GM12878 (cell line): ENCODE measurements at regions not wholly inside any gene's neighbourhood (a gene's known extent, or its start where the extent isn't known, plus 50 kb on each side); places are given as distances from the start of the nearest gene placed in this dataset.

ENCODE experiments used
- ATAC-seq: fragments of 200-7000 bp; cut with Tn5 transposase; 3 replicates; pipeline ENCODE4 v1.9.1; 2020; ENCODE audit warnings: mild to moderate bottlenecking, moderate library complexity
- BruUV-seq: library from RNA; stranded (reverse); fragments of 400-500 nt; replicated peaks from 2 replicates; lab custom pipeline; 2021; lab: Mats Ljungman, UMichigan
- CTCF ChIA-PET: fragments of 300-600 bp; sonication (Branson Sonifier 250); formaldehyde crosslinking; extraction: SDS; loops from one replicate; lab custom pipeline; 2021; ENCODE audit warnings: inconsistent platforms; lab: Yijun Ruan, JAX
- POLR2A ChIA-PET: fragments of 350-600 bp; formaldehyde crosslinking; extraction: SDS; loops from one replicate; lab custom pipeline; 2021; ENCODE audit warnings: inconsistent platforms; lab: Charles Lee
- RAD21 ChIA-PET: fragments of 300-600 bp; sonication (Branson Sonifier 250); formaldehyde crosslinking; loops from one replicate; lab custom pipeline; 2023; ENCODE audit warnings: antibody characterized with exemption; ENCODE audit not compliant: unreplicated experiment; lab: Charles Lee
- SMC1A ChIA-PET: fragments of 300-600 bp; sonication (Branson Sonifier 250); formaldehyde crosslinking; loops from one replicate; lab custom pipeline; 2023; ENCODE audit not compliant: unreplicated experiment, uncharacterized antibody; lab: Charles Lee
- DNase-seq: peaks from one replicate; pipeline ENCODE4 v3.0.0-alpha.2; 2011; ENCODE audit warnings: low read depth, low spot score
- FAIRE-seq: peaks from 3 replicates; lab custom pipeline; 2011; peaks lifted over from hg19 to GRCh38; lab: Jason Lieb, UNC
- H2AFZ ChIP-seq: 2 replicates; pipeline ENCODE4 v1.6.0; 2011; ENCODE audit warnings: low read depth, low read length, control low read depth; ENCODE audit not compliant: control insufficient read depth
- H3K27ac ChIP-seq: 2 replicates; pipeline ENCODE4 v1.5.1; 2011; ENCODE audit warnings: control low read depth; ENCODE audit not compliant: control insufficient read depth, insufficient read depth
- H3K27me3 ChIP-seq, 2 experiments: replicated peaks in 1 of 2; 2 replicates each; pipeline versions ENCODE4 v1.6.0 to v1.6.1; 2011; ENCODE audit warnings: low read length in 1 of 2; ENCODE audit not compliant: control insufficient read depth in 2 of 2, insufficient read depth in 2 of 2
- H3K36me3 ChIP-seq, 2 experiments: 2 replicates each; pipeline ENCODE4 v1.5.1; 2011; ENCODE audit warnings: low read length in 1 of 2; ENCODE audit not compliant: control insufficient read depth in 2 of 2, insufficient read depth in 2 of 2
- H3K4me1 ChIP-seq: 2 replicates; pipeline ENCODE4 v1.6.1; 2011; ENCODE audit warnings: mild to moderate bottlenecking, low read length, moderate library complexity, mixed read lengths; ENCODE audit not compliant: control insufficient read depth, insufficient read depth
- H3K4me2 ChIP-seq: 2 replicates; pipeline ENCODE4 v1.6.0; 2011; ENCODE audit warnings: control low read depth; ENCODE audit not compliant: control insufficient read depth, insufficient read depth
- H3K4me3 ChIP-seq: fragments of 200-600 bp; sonication (generic); 2 replicates; pipeline ENCODE4 v1.5.1; 2016
- H3K79me2 ChIP-seq: 2 replicates; pipeline ENCODE4 v1.6.0; 2011; ENCODE audit warnings: low read length; ENCODE audit not compliant: control insufficient read depth, insufficient read depth
- H3K9ac ChIP-seq: 2 replicates; pipeline ENCODE4 v1.8.0; 2011; ENCODE audit warnings: low read length, control low read depth, mixed read lengths; ENCODE audit not compliant: control insufficient read depth, insufficient read depth
- H3K9me3 ChIP-seq: replicated peaks from 3 replicates; pipeline ENCODE4 v1.5.1; 2011; ENCODE audit warnings: mild to moderate bottlenecking, low read length; ENCODE audit not compliant: control insufficient read depth, insufficient read depth
- H4K20me1 ChIP-seq: 2 replicates; pipeline ENCODE4 v1.6.0; 2011; ENCODE audit not compliant: control insufficient read depth, insufficient read depth
- BMI1 ChIP-seq: fragments of 450-650 bp; IDR thresholded peaks from 2 replicates; pipeline ENCODE4 v1.6.1; 2016; ENCODE audit warnings: mild to moderate bottlenecking, moderate library complexity, borderline replicate concordance
- CEBPB ChIP-seq, 2 experiments: fragments of 150-350 bp in 1 of 2; IDR thresholded peaks; 2 replicates each; pipeline ENCODE4 v1.6.1; 2012 to 2014; ENCODE audit warnings: low read depth in 2 of 2, low read length in 2 of 2, borderline replicate concordance in 1 of 2, inconsistent platforms in 1 of 2
- CHD1 ChIP-seq: IDR thresholded peaks from 2 replicates; pipeline ENCODE4 v1.6.1; 2012; ENCODE audit warnings: low read depth, low read length, improper control_type of control experiment
- EGR1 ChIP-seq, 2 experiments: IDR thresholded peaks; 1 replicate in 1 of 2; 2 replicates in 1 of 2; pipeline ENCODE4 v1.6.1; 2011 to 2012; ENCODE audit warnings: low read depth in 2 of 2, low read length in 2 of 2, borderline replicate concordance in 1 of 2, mild to moderate bottlenecking in 1 of 2, moderate library complexity in 1 of 2
- HDAC2 ChIP-seq: fragments of 200-600 bp; sonication (generic); IDR thresholded peaks from 2 replicates; pipeline ENCODE4 v1.6.1; 2017
- MTA3 ChIP-seq: IDR thresholded peaks from 2 replicates; pipeline ENCODE4 v1.6.1; 2012; ENCODE audit warnings: low read length, inconsistent platforms, borderline replicate concordance
- NFYA ChIP-seq: IDR thresholded peaks from 2 replicates; pipeline ENCODE4 v1.6.1; 2011; ENCODE audit warnings: low read depth, mild to moderate bottlenecking, low read length, improper control_type of control experiment, borderline replicate concordance
- SMAD5 ChIP-seq: IDR thresholded peaks from 2 replicates; pipeline ENCODE4 v1.6.1; 2016; ENCODE audit warnings: antibody characterized with exemption, low read depth
- ZNF384 ChIP-seq: IDR thresholded peaks from 2 replicates; pipeline ENCODE4 v1.6.1; 2012; ENCODE audit warnings: low read depth, mild to moderate bottlenecking, low read length, improper control_type of control experiment, borderline replicate concordance
- WGBS: methylation state at CpG from one replicate; pipeline ENCODE4 v1.1.6; 2016; ENCODE audit warnings: low lambda C conversion rate; ENCODE audit not compliant: insufficient replicate concordance, insufficient coverage; ENCODE audit errors: missing lambda C conversion rate; 5-methylcytosine and 5-hydroxymethylcytosine counted together
- in situ Hi-C: fragments of 300-500 bp; cut with MboI; formaldehyde crosslinking; loops from 9 replicates; pipeline ENCODE4 v1.14.3; 2018; ENCODE audit warnings: mixed read lengths
- intact Hi-C: fragments of 100-400 bp; cut with micrococcal nuclease; formaldehyde crosslinking; loops from one replicate; pipeline ENCODE4 v1.14.2; 2022; ENCODE audit not compliant: unreplicated experiment
- TF ChIP-seq, protein P1 (sequence below): IDR thresholded peaks from 2 replicates; pipeline ENCODE4 v1.6.1; 2011; ENCODE audit warnings: low read depth, mild to moderate bottlenecking, low read length, moderate library complexity, borderline replicate concordance; ENCODE audit errors: extremely low read depth

DNA sequence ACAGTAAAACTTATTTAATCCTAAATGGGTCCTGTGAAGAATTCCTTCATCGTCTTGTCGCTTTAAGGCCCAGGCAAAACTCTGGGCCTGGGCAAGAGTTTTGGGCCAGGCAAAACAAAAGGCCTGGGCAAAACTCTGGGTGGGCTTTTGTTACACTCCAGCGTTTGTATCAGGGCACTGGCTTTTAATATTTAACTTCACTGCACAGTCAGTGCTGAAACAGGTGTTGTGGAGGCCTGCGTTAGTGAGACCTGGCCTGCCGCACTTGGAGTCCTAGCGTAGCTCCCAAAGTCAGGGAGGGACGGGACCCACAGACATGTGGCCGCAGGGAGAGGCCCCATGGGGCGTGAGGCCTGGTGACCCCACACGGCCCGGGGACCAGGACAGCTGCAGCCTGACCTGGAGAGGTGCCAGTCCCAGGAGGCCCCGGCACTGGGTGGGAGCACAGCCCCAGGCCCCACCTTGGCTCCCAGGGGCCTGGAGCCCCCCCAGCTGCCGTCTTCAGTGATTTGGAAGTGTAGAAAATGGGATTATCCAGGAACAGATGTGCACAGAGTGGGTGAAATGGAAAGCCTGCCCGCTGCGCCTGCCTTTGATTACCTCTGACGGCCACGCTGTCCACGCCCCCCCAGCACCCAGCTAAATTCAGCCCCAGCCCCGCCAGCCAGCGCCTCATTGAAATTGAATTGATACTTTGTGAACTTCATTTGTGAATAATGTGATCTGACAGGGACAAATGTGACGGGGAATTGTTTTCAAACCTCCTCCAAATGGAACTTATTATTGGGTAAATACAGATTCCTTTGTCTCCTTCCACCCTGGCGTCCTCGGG, 132.9 kb upstream of the NKX1-1 start:
- DNase-seq (no peak), ATAC-seq (no peak), FAIRE-seq (no peak)
- no TSS peak for BruUV-seq
- H3K4me2 ChIP-seq: no peak overlapping the region
- H3K9me3 ChIP-seq: no peaks in the 10 kb centered on the region; the same call in 2 of the 3 replicates
- RAD21 ChIA-PET: no interaction called here
- H3K79me2 ChIP-seq: no peaks in the 10 kb centered on the region
- no peaks in the 10 kb centered on the region for H4K20me1 ChIP-seq
- in situ Hi-C loops (no loop called here), intact Hi-C loops (no loop called here)
- no peak overlapping the region for H3K9ac ChIP-seq
- no peak overlapping the region for H3K27ac ChIP-seq
- H3K36me3 ChIP-seq: no peaks in the 10 kb centered on the region
- H3K27me3 ChIP-seq: no peaks in the 10 kb centered on the region
- POLR2A ChIA-PET: no interaction called here
- H3K4me1 ChIP-seq: no peaks in the 10 kb centered on the region
- no peak overlapping the region for H3K4me3 ChIP-seq
- CTCF ChIA-PET: no interaction called here
- WGBS: 57% methylated on average over 23 of the region's 23 CpGs
- SMC1A ChIA-PET: no interaction called here
- no peak overlapping the region for H2AFZ ChIP-seq
- TF ChIP-seq NFYA: no peak
- TF ChIP-seq BMI1: no peak
- TF ChIP-seq SMAD5: no peak
- TF ChIP-seq EGR1 (IDR thresholded peaks at IDR 0.05; ENCODE audit: borderline replicate concordance in 1 of 2, low read depth in 2 of 2, low read length in 2 of 2): no peak
- TF ChIP-seq, protein P1, sequence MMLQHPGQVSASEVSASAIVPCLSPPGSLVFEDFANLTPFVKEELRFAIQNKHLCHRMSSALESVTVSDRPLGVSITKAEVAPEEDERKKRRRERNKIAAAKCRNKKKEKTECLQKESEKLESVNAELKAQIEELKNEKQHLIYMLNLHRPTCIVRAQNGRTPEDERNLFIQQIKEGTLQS: no peak
- TF ChIP-seq MTA3: no peak
- TF ChIP-seq ZNF384: no peak
- TF ChIP-seq CEBPB (IDR thresholded peaks at IDR 0.05; ENCODE audit: borderline replicate concordance in 1 of 2, low read depth in 2 of 2, low read length in 2 of 2): no peak
- no peak for TF ChIP-seq CHD1
- no peak for TF ChIP-seq HDAC2
